Pancreas (tissue), 10 donors: ENCODE measurements at regions not wholly inside any gene's neighbourhood (a gene's known extent, or its start where the extent isn't known, plus 50 kb on each side); places are given as distances from the start of the nearest gene placed in this dataset.
"Not testable (repeated sequence)": the region's sequence is repeated elsewhere in the genome, so short reads cannot be mapped to it uniquely, and the experiment has no call there.

Experiments used
- ATAC-seq, 4 donors: fragments of 200-7000 bp; cut with Tn5 transposase; one replicate each; pipeline versions ENCODE4 v1.8.0 to v1.9.1; 2020; ENCODE audit warnings: mild to moderate bottlenecking in 4 of 4, moderate library complexity in 4 of 4
- DNase-seq, 6 donors: peaks; one replicate each; pipeline ENCODE4 v3.0.0-alpha.2; 2020
- FAIRE-seq: peaks from 2 replicates; lab custom pipeline; 2012; peaks lifted over from hg19 to GRCh38; lab: Jason Lieb, UNC
- H3K27ac ChIP-seq, 4 donors: fragments of 200-600 bp; sonication (generic); 1 replicate in 3 of 4; 2 replicates in 1 of 4; pipeline versions ENCODE4 v1.5.0 to v1.8.0; 2020
- H3K27me3 ChIP-seq, 4 donors: fragments of 200-600 bp; one replicate each; pipeline ENCODE4 v1.8.0; 2021
- H3K36me3 ChIP-seq, 3 donors: fragments of 200-600 bp; sonication (generic) in 1 of 3; one replicate each; pipeline versions ENCODE4 v1.5.0 to v1.8.0; 2020 to 2021
- H3K4me1 ChIP-seq, 3 donors: fragments of 200-600 bp; one replicate each; pipeline ENCODE4 v1.8.0; 2021
- H3K4me3 ChIP-seq, 4 donors: fragments of 200-600 bp; sonication (generic) in 2 of 4; one replicate each; pipeline versions ENCODE4 v1.5.0 to v1.8.0; 2020 to 2021
- H3K9me3 ChIP-seq, 4 donors: fragments of 200-600 bp; one replicate each; pipeline ENCODE4 v1.8.0; 2021
- WGBS, 2 donors: extraction: QIAGEN DNeasy Blood & Tissue Kit; methylation state at CpG; one replicate each; pipeline ENCODE4 v1.1.7; 2013; 5-methylcytosine and 5-hydroxymethylcytosine counted together
- intact Hi-C, 3 donors: fragments of 100-400 bp; cut with DNase I; formaldehyde crosslinking; loops; one replicate each; pipeline versions ENCODE4 v1.11.1 to v1.14.2; 2022
- TF ChIP-seq, protein P1 (sequence below), 4 donors: fragments of 200-600 bp; sonication (generic) in 3 of 4; IDR thresholded peaks; one replicate each; pipeline versions ENCODE4 v1.5.0 to v1.8.0; 2021; ENCODE audit warnings: antibody characterized with exemption in 4 of 4
- donor health status: healthy with polysubstance abuse.
- donor health status: DM: no; HTN: no; CAD: no; lungs with moderate emphysema.
- donor health status: DM: no; HTN: no; CAD: no.
- donor health status: control.
- donor health status: control.
- donor health status: Bipolar disorder and iron deficiency.
- donor health status: DM: yes; HTN: yes; CAD: no.
- donor health status: DM: no; HTN: no; CAD: no.
- donor health status: DM: no; HTN: no; CAD: no.
- donor health status: DM: yes; HTN: yes; CAD: no.

DNA sequence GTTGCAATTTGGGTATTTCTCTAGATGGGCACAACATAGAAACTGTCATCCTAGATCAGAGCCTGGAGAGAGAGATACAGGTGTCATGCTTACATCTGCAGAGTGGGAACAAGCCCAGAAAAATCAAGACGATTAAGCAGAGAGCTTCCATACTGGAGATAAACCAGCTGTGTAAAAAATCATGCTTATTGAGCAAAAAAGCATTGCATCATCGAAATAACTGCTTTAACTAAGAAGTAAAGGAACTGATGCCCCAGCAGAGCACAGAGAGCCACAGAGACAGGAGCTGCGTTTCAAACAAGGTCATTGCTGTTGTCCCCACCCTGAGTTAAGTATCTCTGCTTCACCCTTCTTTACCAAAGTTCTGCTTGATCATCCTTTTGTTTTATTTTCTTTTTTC lies 138.0 kb downstream of the CCDC74A start:
- ATAC-seq, H3K9me3 ChIP-seq, H3K4me3 ChIP-seq, H3K27ac ChIP-seq, H3K4me1 ChIP-seq, H3K27me3 ChIP-seq, FAIRE-seq, intact Hi-C loops, DNase-seq, H3K36me3 ChIP-seq: not testable (repeated sequence)
- WGBS, 2 donors = 51 to 55% methylated on average over 3 of the region's 3 CpGs

DNA sequence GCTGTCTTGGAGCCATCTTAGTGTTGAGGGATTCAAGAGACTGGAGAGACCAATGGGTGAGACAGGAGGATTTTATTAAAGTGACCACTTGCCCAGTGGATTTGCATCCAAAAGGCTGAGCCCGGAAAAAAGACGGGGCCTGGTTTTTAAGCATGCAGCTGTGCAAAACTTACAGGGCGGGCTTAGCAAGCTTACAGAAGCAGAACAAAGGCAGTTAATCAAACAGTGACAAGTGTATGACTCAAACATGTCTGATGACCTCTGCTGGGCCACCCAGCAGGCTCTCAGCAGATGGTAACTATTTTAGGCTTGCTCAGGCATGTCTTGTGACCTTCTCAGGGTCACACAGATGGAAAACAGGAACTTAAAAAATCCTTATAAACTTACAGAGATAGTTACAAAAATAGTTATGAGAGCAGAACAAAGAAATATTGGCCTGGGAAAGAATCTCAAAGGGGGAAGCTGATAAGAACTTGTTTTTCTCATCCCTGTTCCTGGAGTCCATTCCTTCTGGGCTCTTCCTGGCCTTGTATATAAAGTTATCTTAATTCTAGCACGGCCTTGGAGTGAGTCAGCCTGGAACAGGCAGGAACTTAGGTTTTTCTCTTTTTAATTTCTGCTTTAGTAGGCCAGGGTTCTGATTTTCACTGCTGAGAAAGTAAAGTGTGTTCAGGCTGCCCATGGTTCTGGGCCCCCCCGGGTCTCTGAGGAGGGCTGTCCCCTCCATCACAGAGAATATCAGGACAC lies 141.3 kb downstream of the CCDC74A start:
- peak overlapping the region in 1 of 4 donors; percentile 48 for H3K27ac ChIP-seq
- FAIRE-seq, intact Hi-C loops: not testable (repeated sequence)

DNA sequence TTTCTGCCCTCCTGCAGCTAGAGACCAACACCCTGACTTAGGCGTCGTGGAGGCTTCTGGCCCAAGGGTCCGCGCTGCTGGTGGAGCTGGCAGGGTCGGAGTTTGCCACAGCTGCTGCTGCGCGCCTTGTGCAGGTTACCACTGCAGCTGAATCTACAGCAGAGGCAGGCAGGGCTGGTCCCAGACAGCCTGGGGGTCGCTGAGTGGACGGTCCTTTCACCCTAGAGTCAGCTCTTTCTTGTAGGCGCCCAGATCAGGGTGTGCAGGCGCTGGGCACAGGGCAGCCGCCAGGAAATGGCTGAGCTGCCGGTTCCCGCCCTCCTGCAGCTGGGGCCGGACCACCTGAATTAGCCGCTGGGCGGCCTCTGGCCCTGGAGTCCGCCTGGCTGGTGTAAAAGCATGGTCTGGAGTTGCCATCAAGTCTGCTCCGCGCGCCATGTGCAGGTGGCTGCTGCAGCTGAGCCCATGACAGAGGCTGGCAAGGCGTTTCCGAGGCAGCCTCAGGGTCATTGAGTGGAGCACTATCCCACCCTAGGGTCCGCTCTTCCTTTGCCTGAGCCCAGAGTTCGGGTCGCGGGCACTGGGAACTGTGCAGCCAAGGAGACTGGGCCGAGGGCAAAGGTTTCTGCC lies 144.3 kb downstream of the CCDC74A start:
- H3K27me3 ChIP-seq, ATAC-seq, intact Hi-C loops, H3K9me3 ChIP-seq, H3K27ac ChIP-seq, FAIRE-seq, H3K4me1 ChIP-seq, H3K36me3 ChIP-seq: not testable (repeated sequence)
- 76 to 83% methylated on average over 27 to 28 of the region's 28 CpGs for WGBS, 2 donors
- H3K4me3 ChIP-seq = peak overlapping the region in 2 of 4 donors; percentile 35 to 50
- peak in 2 of 6 donors; percentile 58 to 66 for DNase-seq

More for the DNA sequence above, 141.3 kb downstream of the CCDC74A start:
- H3K36me3 ChIP-seq, H3K4me3 ChIP-seq, DNase-seq, H3K4me1 ChIP-seq, H3K9me3 ChIP-seq, ATAC-seq, H3K27me3 ChIP-seq: not testable (repeated sequence)
- 74 to 79% methylated on average over 5 of the region's 5 CpGs for WGBS, 2 donors

DNA sequence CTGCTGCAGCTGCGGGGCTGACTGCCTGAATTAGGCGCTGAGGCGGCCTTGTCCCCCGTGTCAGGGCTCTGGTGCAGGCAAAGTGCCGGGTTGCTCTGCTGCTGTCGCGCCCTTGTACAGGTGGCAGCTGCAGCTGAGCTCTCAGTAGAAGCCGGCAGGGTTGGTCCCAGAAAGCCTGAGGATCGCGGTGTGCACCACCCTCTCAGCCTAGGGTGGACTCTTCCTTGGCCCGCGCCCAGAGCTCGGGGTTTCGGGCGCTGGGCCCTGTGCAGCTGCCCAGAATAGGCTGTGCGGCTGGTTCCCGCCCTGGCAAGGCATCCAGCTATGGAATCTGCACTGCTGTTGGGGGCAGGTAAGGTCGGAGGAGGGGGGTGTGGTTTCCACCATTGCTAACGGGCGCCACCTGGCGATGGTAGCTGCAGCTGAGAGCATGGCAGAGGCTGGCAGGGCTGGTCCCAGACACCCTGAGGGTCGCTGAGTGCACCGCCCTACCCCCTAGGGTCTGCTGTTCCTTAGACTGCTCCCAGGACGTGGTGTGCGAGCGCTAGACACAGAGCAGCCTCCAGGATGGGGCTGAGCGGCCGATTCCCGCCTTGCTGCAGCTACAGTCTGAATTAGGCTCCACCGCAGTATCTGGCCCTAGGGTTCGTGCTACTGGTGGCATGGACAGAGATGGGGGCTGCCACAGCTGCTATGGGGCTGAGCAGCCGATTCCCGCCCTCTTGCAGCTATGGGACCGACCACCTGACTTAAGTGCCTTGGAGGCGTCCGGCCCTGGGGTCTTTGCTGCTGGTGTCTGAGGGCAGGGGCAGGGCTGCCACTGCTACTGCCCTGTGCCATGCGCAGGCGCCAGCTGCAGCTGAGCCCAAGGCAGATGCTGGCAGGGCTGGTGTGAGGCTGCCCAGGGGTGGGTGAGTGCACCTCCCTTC lies 145.0 kb downstream of the CCDC74A start:
- ATAC-seq = peak; percentile 94 to 98 (median 96)
- FAIRE-seq, H3K9me3 ChIP-seq, H3K27me3 ChIP-seq, intact Hi-C loops, H3K36me3 ChIP-seq, H3K4me1 ChIP-seq, H3K27ac ChIP-seq: not testable (repeated sequence)
- peak overlapping the region; percentile 23 to 50 (median 29) for H3K4me3 ChIP-seq
- DNase-seq = peak; percentile 72 to 89 (median 81)
- 2 to 3% methylated on average over 36 to 38 of the region's 38 CpGs for WGBS, 2 donors
- TF ChIP-seq, protein P1, sequence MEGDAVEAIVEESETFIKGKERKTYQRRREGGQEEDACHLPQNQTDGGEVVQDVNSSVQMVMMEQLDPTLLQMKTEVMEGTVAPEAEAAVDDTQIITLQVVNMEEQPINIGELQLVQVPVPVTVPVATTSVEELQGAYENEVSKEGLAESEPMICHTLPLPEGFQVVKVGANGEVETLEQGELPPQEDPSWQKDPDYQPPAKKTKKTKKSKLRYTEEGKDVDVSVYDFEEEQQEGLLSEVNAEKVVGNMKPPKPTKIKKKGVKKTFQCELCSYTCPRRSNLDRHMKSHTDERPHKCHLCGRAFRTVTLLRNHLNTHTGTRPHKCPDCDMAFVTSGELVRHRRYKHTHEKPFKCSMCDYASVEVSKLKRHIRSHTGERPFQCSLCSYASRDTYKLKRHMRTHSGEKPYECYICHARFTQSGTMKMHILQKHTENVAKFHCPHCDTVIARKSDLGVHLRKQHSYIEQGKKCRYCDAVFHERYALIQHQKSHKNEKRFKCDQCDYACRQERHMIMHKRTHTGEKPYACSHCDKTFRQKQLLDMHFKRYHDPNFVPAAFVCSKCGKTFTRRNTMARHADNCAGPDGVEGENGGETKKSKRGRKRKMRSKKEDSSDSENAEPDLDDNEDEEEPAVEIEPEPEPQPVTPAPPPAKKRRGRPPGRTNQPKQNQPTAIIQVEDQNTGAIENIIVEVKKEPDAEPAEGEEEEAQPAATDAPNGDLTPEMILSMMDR (IDR thresholded peaks at IDR 0.05) = peak; percentile 41 to 57 (median 50)

DNA sequence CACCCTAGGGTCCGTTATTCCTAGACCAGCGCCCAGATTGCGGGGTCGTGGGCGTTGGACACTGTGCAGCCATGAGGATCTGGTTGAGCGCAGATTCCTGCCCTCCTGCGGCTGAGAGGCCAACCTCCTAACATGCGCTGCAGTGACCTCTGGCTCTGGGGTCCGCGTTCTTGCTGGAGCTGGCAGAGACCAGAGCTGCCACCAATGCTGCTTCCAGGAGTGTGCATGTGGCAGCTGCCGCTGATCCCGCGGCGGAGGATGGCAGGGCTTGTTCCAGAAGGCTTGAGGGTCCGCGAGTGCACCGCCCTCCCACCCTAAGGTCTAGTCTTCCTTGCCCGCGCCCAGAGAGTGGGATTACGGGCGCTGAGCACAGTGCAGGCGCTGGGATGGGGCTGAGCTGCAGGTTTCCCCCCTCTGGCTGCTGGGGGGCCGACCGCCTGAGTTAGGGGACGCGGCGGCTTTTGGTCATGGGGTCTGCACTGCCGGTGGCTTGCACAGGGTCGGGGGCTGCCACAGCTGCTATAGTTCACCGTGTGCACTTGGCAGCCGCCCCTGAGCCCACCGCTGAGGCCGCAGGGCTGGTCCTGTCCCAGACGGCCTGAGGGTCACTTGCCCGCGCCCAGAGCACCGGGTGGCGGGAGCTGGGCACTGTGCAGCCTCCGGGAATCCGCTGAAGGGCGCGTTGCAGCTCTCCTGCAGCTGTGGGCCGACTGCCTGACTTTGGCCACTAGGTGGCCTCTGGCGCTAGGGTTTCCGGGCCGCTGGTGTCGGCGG lies 145.9 kb downstream of the CCDC74A start:
- peak; percentile 95 to 99 (median 96) for ATAC-seq
- intact Hi-C loops = no loop called here
- FAIRE-seq = no peak
- peak; percentile 76 to 95 (median 88) for DNase-seq
- H3K4me1 ChIP-seq = peaks cover 7 to 9% (median 7%) of the 10 kb centered on the region in 3 donors
- H3K36me3 ChIP-seq = no peaks in the 10 kb centered on the region
- TF ChIP-seq, protein P1 (IDR thresholded peaks at IDR 0.05) = peak; percentile 81 to 89 (median 87)
- no peak overlapping the region for H3K27ac ChIP-seq
- H3K4me3 ChIP-seq = peak overlapping the region; percentile 23 to 50 (median 29)
- H3K9me3 ChIP-seq = no peaks in the 10 kb centered on the region
- H3K27me3 ChIP-seq = no peaks in the 10 kb centered on the region
- 1 to 2% methylated on average over 40 to 48 of the region's 48 CpGs for WGBS, 2 donors
